Tibial nerve (tissue), 3 donors: ENCODE measurements at regions not wholly inside any gene's neighbourhood (a gene's known extent, or its start where the extent isn't known, plus 50 kb on each side); places are given as distances from the start of the nearest gene placed in this dataset.

Source experiments
- POLR2A ChIP-seq, 2 donors: fragments of 450-650 bp; IDR thresholded peaks; one replicate each; pipeline ENCODE4 v1.6.1; 2017; ENCODE audit warnings: antibody characterized with exemption in 2 of 2, mild to moderate bottlenecking in 2 of 2, moderate library complexity in 2 of 2
- TF ChIP-seq, protein P1 (sequence below), 5 experiments: fragments of 200-600 bp in 3 of 5; fragments of 450-650 bp in 2 of 5; sonication (generic) in 3 of 5; IDR thresholded peaks; one replicate each; pipeline ENCODE4 v1.5.1; 2016 to 2019; ENCODE audit warnings: antibody characterized with exemption in 5 of 5, mild to moderate bottlenecking in 3 of 5, moderate library complexity in 2 of 5

DNA sequence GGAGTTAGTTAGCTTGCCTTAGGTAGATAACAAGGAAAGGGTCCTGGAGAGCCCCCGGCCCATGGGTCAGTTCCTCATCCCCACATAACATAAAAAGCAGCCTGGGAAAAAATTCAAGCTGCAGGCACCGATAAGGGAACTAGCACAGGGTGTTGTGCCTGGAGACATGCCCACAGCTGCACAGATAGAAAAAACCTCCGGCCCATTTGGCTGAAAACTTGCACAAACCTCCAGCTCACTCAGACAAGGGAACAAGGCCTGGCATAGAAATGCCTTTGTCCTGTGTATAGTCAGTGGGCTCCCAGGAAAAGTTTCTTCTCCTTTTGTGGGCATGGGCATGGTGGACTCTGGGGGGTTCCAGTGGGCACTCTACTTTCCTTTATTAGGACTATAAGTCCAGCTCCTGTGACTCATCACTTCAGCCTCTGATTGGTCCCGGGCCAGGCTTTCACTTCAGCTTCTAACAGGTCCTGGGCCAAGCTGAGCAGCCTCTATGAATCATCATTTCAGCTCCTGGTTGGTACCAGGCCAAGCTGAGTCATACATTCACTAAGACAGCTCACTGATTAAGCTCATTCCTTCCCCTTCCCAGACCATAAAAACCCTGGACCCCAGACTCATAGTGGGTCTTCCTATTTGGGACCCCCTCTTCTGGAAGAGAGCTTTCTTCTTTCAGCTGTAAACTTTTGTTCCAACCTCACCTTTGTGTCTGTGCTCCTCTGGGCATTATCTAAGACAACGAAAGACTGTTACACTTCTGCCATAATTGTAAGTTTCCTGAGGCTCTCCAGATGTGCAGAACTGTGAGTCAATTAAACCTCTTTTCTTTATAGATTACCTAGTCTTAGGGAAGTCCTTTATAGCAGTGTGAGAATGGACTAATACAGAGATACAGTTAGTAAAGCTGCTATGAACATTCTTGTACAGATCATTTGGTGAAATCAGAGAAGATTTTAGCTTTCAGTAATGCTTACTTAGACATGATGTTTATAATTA, 348.0 kb upstream of the DPPA4 start:
- TF ChIP-seq, protein P1, sequence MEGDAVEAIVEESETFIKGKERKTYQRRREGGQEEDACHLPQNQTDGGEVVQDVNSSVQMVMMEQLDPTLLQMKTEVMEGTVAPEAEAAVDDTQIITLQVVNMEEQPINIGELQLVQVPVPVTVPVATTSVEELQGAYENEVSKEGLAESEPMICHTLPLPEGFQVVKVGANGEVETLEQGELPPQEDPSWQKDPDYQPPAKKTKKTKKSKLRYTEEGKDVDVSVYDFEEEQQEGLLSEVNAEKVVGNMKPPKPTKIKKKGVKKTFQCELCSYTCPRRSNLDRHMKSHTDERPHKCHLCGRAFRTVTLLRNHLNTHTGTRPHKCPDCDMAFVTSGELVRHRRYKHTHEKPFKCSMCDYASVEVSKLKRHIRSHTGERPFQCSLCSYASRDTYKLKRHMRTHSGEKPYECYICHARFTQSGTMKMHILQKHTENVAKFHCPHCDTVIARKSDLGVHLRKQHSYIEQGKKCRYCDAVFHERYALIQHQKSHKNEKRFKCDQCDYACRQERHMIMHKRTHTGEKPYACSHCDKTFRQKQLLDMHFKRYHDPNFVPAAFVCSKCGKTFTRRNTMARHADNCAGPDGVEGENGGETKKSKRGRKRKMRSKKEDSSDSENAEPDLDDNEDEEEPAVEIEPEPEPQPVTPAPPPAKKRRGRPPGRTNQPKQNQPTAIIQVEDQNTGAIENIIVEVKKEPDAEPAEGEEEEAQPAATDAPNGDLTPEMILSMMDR (IDR thresholded peaks at IDR 0.05): no peak
- TF ChIP-seq POLR2A (IDR thresholded peaks at IDR 0.05): no peak
